ENCODE measurements at regions not wholly inside any gene's neighbourhood (a gene's known extent, or its start where the extent isn't known, plus 50 kb on each side); places are given as distances from the start of the nearest gene placed in this dataset.

DNA sequence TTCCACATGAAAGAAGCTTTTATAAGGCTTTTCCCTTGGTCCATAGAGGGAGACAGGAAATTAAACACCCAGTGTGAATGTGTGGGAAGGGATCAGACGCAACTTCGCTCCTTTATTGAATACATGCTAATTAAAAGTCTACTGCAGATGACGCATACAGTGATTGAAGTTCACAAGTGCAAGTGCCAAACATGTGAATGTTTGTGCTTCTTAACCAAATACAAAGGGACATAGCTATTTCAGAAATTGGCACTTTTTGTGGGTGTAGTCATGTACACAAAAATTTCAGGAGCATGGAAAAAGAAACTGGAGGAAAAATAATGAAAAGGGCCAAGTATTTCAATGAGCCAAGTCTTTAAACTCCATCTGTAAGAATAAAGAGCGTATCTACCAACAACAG, 283.7 kb downstream of the SKAP2 start (continued):
- TF ChIP-seq EZH2 (IDR thresholded peaks at IDR 0.05; ENCODE audit: borderline replicate concordance, insufficient read depth, low read length, poor library complexity, severe bottlenecking) = no peak

DNA sequence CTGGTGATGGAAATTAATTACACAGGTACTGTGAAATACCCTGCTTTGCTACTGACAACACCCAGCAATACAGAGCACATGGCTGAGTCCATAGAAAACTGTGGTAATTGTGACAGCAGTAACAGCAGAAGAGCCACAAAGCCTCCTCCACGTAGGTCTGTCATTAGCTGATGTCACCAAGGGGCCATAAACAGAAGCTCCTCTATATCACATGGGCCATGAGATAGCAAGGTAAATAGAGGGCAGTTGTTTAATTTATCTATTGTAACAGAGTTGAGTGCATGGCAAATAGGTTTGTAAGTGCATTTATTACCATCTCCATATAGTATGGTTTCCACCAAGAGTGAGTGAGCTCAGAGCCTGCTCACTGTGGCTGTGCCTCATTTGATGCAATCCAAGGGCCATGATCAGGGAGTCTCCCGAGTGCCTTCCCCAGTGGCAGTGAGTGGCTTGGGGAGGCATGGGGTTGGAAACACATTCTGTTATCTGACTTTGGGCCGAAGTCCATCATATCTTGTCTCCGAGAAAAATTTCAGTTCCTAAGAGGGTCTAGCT, 281.2 kb downstream of the SKAP2 start:
- H3K9me3 ChIP-seq (ENCODE audit: low read length) = no peaks in the 10 kb centered on the region
- no peak overlapping the region for H3K4me3 ChIP-seq (ENCODE audit: low read length)
- TF ChIP-seq EZH2 (IDR thresholded peaks at IDR 0.05; ENCODE audit: borderline replicate concordance, insufficient read depth, low read length, poor library complexity, severe bottlenecking) (no peak), MXI1 (conservative IDR thresholded peaks at IDR 0.05; ENCODE audit: poor library complexity, severe bottlenecking) (no peak), EP300 (conservative IDR thresholded peaks at IDR 0.05; ENCODE audit: poor library complexity, severe bottlenecking) (no peak), TAF1 (IDR thresholded peaks at IDR 0.05; ENCODE audit: low read depth) (no peak), POLR2AphosphoS5 (IDR thresholded peaks at IDR 0.05) (no peak), RAD21 (conservative IDR thresholded peaks at IDR 0.05) (no peak), SMC3 (conservative IDR thresholded peaks at IDR 0.05; ENCODE audit: poor library complexity) (no peak)
- TF ChIP-seq, protein P1, sequence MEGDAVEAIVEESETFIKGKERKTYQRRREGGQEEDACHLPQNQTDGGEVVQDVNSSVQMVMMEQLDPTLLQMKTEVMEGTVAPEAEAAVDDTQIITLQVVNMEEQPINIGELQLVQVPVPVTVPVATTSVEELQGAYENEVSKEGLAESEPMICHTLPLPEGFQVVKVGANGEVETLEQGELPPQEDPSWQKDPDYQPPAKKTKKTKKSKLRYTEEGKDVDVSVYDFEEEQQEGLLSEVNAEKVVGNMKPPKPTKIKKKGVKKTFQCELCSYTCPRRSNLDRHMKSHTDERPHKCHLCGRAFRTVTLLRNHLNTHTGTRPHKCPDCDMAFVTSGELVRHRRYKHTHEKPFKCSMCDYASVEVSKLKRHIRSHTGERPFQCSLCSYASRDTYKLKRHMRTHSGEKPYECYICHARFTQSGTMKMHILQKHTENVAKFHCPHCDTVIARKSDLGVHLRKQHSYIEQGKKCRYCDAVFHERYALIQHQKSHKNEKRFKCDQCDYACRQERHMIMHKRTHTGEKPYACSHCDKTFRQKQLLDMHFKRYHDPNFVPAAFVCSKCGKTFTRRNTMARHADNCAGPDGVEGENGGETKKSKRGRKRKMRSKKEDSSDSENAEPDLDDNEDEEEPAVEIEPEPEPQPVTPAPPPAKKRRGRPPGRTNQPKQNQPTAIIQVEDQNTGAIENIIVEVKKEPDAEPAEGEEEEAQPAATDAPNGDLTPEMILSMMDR (IDR thresholded peaks at IDR 0.05; ENCODE audit: poor library complexity, severe bottlenecking) = no peak
- TF ChIP-seq, protein P2, sequence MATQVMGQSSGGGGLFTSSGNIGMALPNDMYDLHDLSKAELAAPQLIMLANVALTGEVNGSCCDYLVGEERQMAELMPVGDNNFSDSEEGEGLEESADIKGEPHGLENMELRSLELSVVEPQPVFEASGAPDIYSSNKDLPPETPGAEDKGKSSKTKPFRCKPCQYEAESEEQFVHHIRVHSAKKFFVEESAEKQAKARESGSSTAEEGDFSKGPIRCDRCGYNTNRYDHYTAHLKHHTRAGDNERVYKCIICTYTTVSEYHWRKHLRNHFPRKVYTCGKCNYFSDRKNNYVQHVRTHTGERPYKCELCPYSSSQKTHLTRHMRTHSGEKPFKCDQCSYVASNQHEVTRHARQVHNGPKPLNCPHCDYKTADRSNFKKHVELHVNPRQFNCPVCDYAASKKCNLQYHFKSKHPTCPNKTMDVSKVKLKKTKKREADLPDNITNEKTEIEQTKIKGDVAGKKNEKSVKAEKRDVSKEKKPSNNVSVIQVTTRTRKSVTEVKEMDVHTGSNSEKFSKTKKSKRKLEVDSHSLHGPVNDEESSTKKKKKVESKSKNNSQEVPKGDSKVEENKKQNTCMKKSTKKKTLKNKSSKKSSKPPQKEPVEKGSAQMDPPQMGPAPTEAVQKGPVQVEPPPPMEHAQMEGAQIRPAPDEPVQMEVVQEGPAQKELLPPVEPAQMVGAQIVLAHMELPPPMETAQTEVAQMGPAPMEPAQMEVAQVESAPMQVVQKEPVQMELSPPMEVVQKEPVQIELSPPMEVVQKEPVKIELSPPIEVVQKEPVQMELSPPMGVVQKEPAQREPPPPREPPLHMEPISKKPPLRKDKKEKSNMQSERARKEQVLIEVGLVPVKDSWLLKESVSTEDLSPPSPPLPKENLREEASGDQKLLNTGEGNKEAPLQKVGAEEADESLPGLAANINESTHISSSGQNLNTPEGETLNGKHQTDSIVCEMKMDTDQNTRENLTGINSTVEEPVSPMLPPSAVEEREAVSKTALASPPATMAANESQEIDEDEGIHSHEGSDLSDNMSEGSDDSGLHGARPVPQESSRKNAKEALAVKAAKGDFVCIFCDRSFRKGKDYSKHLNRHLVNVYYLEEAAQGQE (IDR thresholded peaks at IDR 0.05; ENCODE audit: borderline replicate concordance) = no peak
- no peaks in the 10 kb centered on the region for H3K27me3 ChIP-seq (ENCODE audit: insufficient read depth, low read depth, low read length)
- no peak overlapping the region for H3K9ac ChIP-seq (ENCODE audit: low read length)
- H4K20me1 ChIP-seq (ENCODE audit: insufficient read depth) = no peaks in the 10 kb centered on the region
- no peaks in the 10 kb centered on the region for H3F3A ChIP-seq (ENCODE audit: insufficient read depth, low read length, poor library complexity, severe bottlenecking)
- H3K79me2 ChIP-seq (replicated peaks; ENCODE audit: insufficient read depth, low read length) = no peaks in the 10 kb centered on the region
- no peak overlapping the region for H3K4me2 ChIP-seq (ENCODE audit: low read length)
- H3K36me3 ChIP-seq (ENCODE audit: insufficient read depth, low read length) = no peaks in the 10 kb centered on the region
- no peak overlapping the region for H2AFZ ChIP-seq (ENCODE audit: low read depth, low read length)
- no peak overlapping the region for H3K27ac ChIP-seq (ENCODE audit: low read length)
- H3K9me2 ChIP-seq (ENCODE audit: insufficient read depth, low read length) = no peaks in the 10 kb centered on the region

DNA sequence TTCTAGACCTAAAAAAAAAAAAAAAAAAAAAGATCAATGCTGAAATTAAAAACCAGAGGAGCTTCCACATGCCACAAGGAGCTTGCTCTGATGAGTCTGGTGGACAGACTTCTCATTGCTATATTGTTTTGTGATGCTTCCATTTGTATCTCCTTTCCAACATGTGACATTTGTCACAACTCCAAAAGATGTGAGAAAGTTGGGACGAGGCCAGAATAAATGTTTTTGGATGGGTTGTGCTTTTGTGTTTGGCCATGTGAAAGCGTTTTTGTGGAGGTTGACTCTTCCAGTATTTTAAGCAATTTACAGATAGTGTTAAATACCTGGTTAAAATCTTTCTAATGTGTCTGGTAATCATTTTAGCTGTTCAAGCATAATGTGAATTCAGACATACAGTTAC, 280.1 kb downstream of the SKAP2 start:
- no peaks in the 10 kb centered on the region for H3K79me2 ChIP-seq (replicated peaks; ENCODE audit: insufficient read depth, low read length)
- no peaks in the 10 kb centered on the region for H3K27me3 ChIP-seq (ENCODE audit: insufficient read depth, low read depth, low read length)
- H3K36me3 ChIP-seq (ENCODE audit: insufficient read depth, low read length) = no peaks in the 10 kb centered on the region
- peak overlapping the region; percentile 20 for H3K27ac ChIP-seq (ENCODE audit: low read length)
- H3K9ac ChIP-seq (ENCODE audit: low read length) = no peak overlapping the region
- H2AFZ ChIP-seq (ENCODE audit: low read depth, low read length) = no peak overlapping the region
- H3K9me2 ChIP-seq (ENCODE audit: insufficient read depth, low read length) = no peaks in the 10 kb centered on the region
- no peaks in the 10 kb centered on the region for H3K9me3 ChIP-seq (ENCODE audit: low read length)
- no peaks in the 10 kb centered on the region for H4K20me1 ChIP-seq (ENCODE audit: insufficient read depth)
- no peak overlapping the region for H3K4me3 ChIP-seq (ENCODE audit: low read length)
- no peak for TF ChIP-seq EP300 (conservative IDR thresholded peaks at IDR 0.05; ENCODE audit: poor library complexity, severe bottlenecking)
- no peak for TF ChIP-seq MXI1 (conservative IDR thresholded peaks at IDR 0.05; ENCODE audit: poor library complexity, severe bottlenecking)
- TF ChIP-seq, protein P2 (IDR thresholded peaks at IDR 0.05; ENCODE audit: borderline replicate concordance) = no peak
- no peak for TF ChIP-seq POLR2AphosphoS5 (IDR thresholded peaks at IDR 0.05)
- TF ChIP-seq EZH2 (IDR thresholded peaks at IDR 0.05; ENCODE audit: borderline replicate concordance, insufficient read depth, low read length, poor library complexity, severe bottlenecking) = no peak
- TF ChIP-seq, protein P1 (IDR thresholded peaks at IDR 0.05; ENCODE audit: poor library complexity, severe bottlenecking) = no peak
- no peak for TF ChIP-seq RAD21 (conservative IDR thresholded peaks at IDR 0.05)
- no peak for TF ChIP-seq SMC3 (conservative IDR thresholded peaks at IDR 0.05; ENCODE audit: poor library complexity)
- TF ChIP-seq TAF1 (IDR thresholded peaks at IDR 0.05; ENCODE audit: low read depth) = no peak
- H3K4me2 ChIP-seq (ENCODE audit: low read length) = no peak overlapping the region
- no peaks in the 10 kb centered on the region for H3F3A ChIP-seq (ENCODE audit: insufficient read depth, low read length, poor library complexity, severe bottlenecking)

Measured in neural cell (in vitro differentiated cells).